HCT116 (cell line): ENCODE measurements at regions not wholly inside any gene's neighbourhood (a gene's known extent, or its start where the extent isn't known, plus 50 kb on each side); places are given as distances from the start of the nearest gene placed in this dataset.

Experiments used
- ATAC-seq: fragments of 200-7000 bp; cut with Tn5 transposase; 2 replicates; pipeline ENCODE4 v1.9.1; 2020; ENCODE audit warnings: mild to moderate bottlenecking, moderate library complexity
- BruUV-seq: library from RNA; stranded (reverse); fragments of 400-500 nt; replicated peaks from 2 replicates; lab custom pipeline; 2021; lab: Mats Ljungman, UMichigan
- CTCF ChIA-PET: fragments of 300-600 bp; sonication (Branson Sonifier 250); formaldehyde crosslinking; loops from one replicate; lab custom pipeline; 2021; ENCODE audit warnings: antibody characterized with exemption; lab: Charles Lee
- POLR2A ChIA-PET: fragments of 300-600, 350-600 bp; sonication (Branson Sonifier 250); formaldehyde crosslinking; loops from one replicate; lab custom pipeline; 2021; ENCODE audit warnings: antibody characterized with exemption; lab: Charles Lee
- RAD21 ChIA-PET, 2 experiments: fragments of 300-600 bp; sonication (Branson Sonifier 250); formaldehyde crosslinking; loops; one replicate each; lab custom pipeline; 2023; ENCODE audit warnings: low total read pairs in 2 of 2; ENCODE audit not compliant: uncharacterized antibody in 2 of 2, unreplicated experiment in 2 of 2, low non-redundant PET in 1 of 2; lab: Charles Lee
- DNase-seq: peaks from one replicate; pipeline ENCODE4 v3.0.0-alpha.2; 2010; ENCODE audit warnings: low read depth, low spot score
- H2AFZ ChIP-seq: fragments of 200-600 bp; shearing (Covaris generic), sonication (generic); 2 replicates; pipeline ENCODE4 v1.6.1; 2017; ENCODE audit warnings: low read depth, mixed run types, mixed read lengths, antibody characterized with exemption, low read length; ENCODE audit not compliant: poor library complexity, severe bottlenecking
- H3K27ac ChIP-seq: 2 replicates; pipeline ENCODE4 v1.5.1; 2012; ENCODE audit warnings: low read depth, low read length
- H3K27me3 ChIP-seq: fragments of 200-600 bp; sonication (generic); 2 replicates; pipeline ENCODE4 v1.6.1; 2016; ENCODE audit warnings: mixed run types, low read length, mixed read lengths; ENCODE audit not compliant: insufficient read depth
- H3K36me3 ChIP-seq, 2 experiments: fragments of 200-500 bp in 1 of 2; fragments of 200-600 bp in 1 of 2; sonication (Bioruptor generic) in 1 of 2; sonication (generic) in 1 of 2; 2 replicates each; pipeline versions ENCODE4 v1.5.1 to v1.6.1; 2014 to 2016; ENCODE audit warnings: low read length in 2 of 2, inconsistent platforms in 1 of 2, mixed read lengths in 1 of 2, mixed run types in 1 of 2; ENCODE audit not compliant: insufficient read depth in 2 of 2, control insufficient read depth in 1 of 2
- H3K4me1 ChIP-seq, 2 experiments: fragments of 200-600 bp in 1 of 2; sonication (generic) in 1 of 2; 2 replicates each; pipeline versions ENCODE4 v1.5.1 to v1.6.1; 2012 to 2017; ENCODE audit warnings: low read length in 2 of 2, inconsistent platforms in 1 of 2, mild to moderate bottlenecking in 1 of 2, mixed read lengths in 1 of 2, mixed run types in 1 of 2, moderate library complexity in 1 of 2; ENCODE audit not compliant: insufficient read depth in 2 of 2, control insufficient read depth in 1 of 2
- H3K4me2 ChIP-seq: fragments of 200-600 bp; sonication (generic); 2 replicates; pipeline ENCODE4 v1.6.1; 2017; ENCODE audit warnings: mixed run types, low read length, mixed read lengths
- H3K4me3 ChIP-seq, 2 experiments: fragments of 200-600 bp in 1 of 2; sonication (generic) in 1 of 2; replicated peaks in 1 of 2; 2 replicates each; pipeline ENCODE4 v1.5.1; 2011 to 2016; ENCODE audit warnings: low read length in 2 of 2, control low read depth in 1 of 2, low read depth in 1 of 2, mild to moderate bottlenecking in 1 of 2, mixed read lengths in 1 of 2, mixed run types in 1 of 2
- H3K79me2 ChIP-seq: fragments of 200-600 bp; sonication (generic); 2 replicates; pipeline ENCODE4 v1.6.1; 2017; ENCODE audit warnings: mild to moderate bottlenecking, mixed run types, low read length, moderate library complexity, mixed read lengths; ENCODE audit not compliant: insufficient read depth
- H3K9ac ChIP-seq: fragments of 200-600 bp; sonication (generic); 2 replicates; pipeline ENCODE4 v1.6.1; 2016; ENCODE audit warnings: low read length, mixed read lengths
- H3K9me2 ChIP-seq: fragments of 200-600 bp; sonication (generic), shearing (Covaris generic); 2 replicates; pipeline ENCODE4 v1.6.1; 2017; ENCODE audit warnings: mixed run types, mild to moderate bottlenecking, moderate library complexity; ENCODE audit not compliant: insufficient read depth
- H3K9me3 ChIP-seq, 2 experiments: fragments of 200-500 bp in 1 of 2; fragments of 200-600 bp in 1 of 2; sonication (Bioruptor generic) in 1 of 2; sonication (generic) in 1 of 2; 2 replicates each; pipeline ENCODE4 v1.6.1; 2014 to 2017; ENCODE audit warnings: low read length in 2 of 2, mixed read lengths in 2 of 2, inconsistent platforms in 1 of 2, low read depth in 1 of 2, mild to moderate bottlenecking in 1 of 2, mixed run types in 1 of 2, moderate library complexity in 1 of 2; ENCODE audit not compliant: control insufficient read depth in 1 of 2, insufficient read depth in 1 of 2
- H4K20me1 ChIP-seq: fragments of 200-600 bp; sonication (generic), shearing (Covaris generic); 2 replicates; pipeline ENCODE4 v1.6.1; 2017; ENCODE audit warnings: mixed run types, mild to moderate bottlenecking, moderate library complexity; ENCODE audit not compliant: insufficient read depth
- CBX3 ChIP-seq: IDR thresholded peaks from 2 replicates; pipeline ENCODE4 v1.6.1; 2012; ENCODE audit warnings: low read depth
- CEBPB ChIP-seq: IDR thresholded peaks from 2 replicates; pipeline ENCODE4 v1.6.1; 2012; ENCODE audit warnings: low read depth
- EGR1 ChIP-seq: IDR thresholded peaks from 2 replicates; pipeline ENCODE4 v1.6.1; 2012; ENCODE audit warnings: low read depth
- ELF1 ChIP-seq: IDR thresholded peaks from 2 replicates; pipeline ENCODE4 v1.6.1; 2012; ENCODE audit warnings: low read depth, borderline replicate concordance
- EZH2 ChIP-seq: fragments of 200-600 bp; sonication (generic); IDR thresholded peaks from 2 replicates; pipeline ENCODE4 v1.6.1; 2017; ENCODE audit warnings: antibody characterized with exemption, mixed run types
- EZH2phosphoT487 ChIP-seq: fragments of 200-600 bp; IDR thresholded peaks from 2 replicates; pipeline ENCODE4 v1.6.1; 2018; ENCODE audit warnings: antibody characterized with exemption, borderline replicate concordance
- FOSL1 ChIP-seq: IDR thresholded peaks from 2 replicates; pipeline ENCODE4 v1.6.1; 2012; ENCODE audit warnings: low read depth
- JUND ChIP-seq: IDR thresholded peaks from 2 replicates; pipeline ENCODE4 v1.6.1; 2012
- POLR2A ChIP-seq: IDR thresholded peaks from 2 replicates; pipeline ENCODE4 v1.7.0; 2011; ENCODE audit warnings: borderline replicate concordance; ENCODE audit not compliant: insufficient read depth, insufficient read length; ENCODE audit errors: extremely low read depth
- SP1 ChIP-seq: IDR thresholded peaks from 2 replicates; pipeline ENCODE4 v1.6.1; 2012; ENCODE audit warnings: low read depth
- TCF7L2 ChIP-seq: IDR thresholded peaks from 2 replicates; pipeline ENCODE4 v1.7.0; 2011; ENCODE audit warnings: borderline replicate concordance, inconsistent platforms; ENCODE audit not compliant: insufficient read depth, insufficient read length; ENCODE audit errors: extremely low read depth
- YY1 ChIP-seq: IDR thresholded peaks from 2 replicates; pipeline ENCODE4 v1.6.1; 2011; ENCODE audit warnings: low read length, low read depth, moderate library complexity, mild to moderate bottlenecking; ENCODE audit not compliant: insufficient replicate concordance; ENCODE audit errors: extremely low read depth
- ZNF274 ChIP-seq: fragments of 200-500 bp; sonication (Bioruptor generic); IDR thresholded peaks from 2 replicates; pipeline ENCODE4 v1.6.1; 2014; ENCODE audit warnings: mild to moderate bottlenecking, low read depth, low read length, inconsistent platforms
- intact Hi-C: fragments of 100-400 bp; cut with micrococcal nuclease; formaldehyde crosslinking; loops from 2 replicates; pipeline ENCODE4 v1.10.0; 2022
- TF ChIP-seq, protein P1 (sequence below), 3 experiments: fragments of 200-600 bp in 1 of 3; sonication (generic) in 1 of 3; IDR thresholded peaks in 2 of 3; conservative IDR thresholded peaks in 1 of 3; 2 replicates each; pipeline ENCODE4 v1.5.1; 2012 to 2017; ENCODE audit warnings: low read depth in 2 of 3, low read length in 2 of 3, antibody characterized with exemption in 1 of 3, borderline replicate concordance in 1 of 3, control low read depth in 1 of 3, mild to moderate bottlenecking in 1 of 3, mixed read lengths in 1 of 3, mixed run types in 1 of 3, moderate library complexity in 1 of 3; ENCODE audit not compliant: insufficient read depth in 1 of 3
- TF ChIP-seq, protein P2 (sequence below): IDR thresholded peaks from 2 replicates; pipeline ENCODE4 v1.6.1; 2012; ENCODE audit warnings: low read depth
- TF ChIP-seq, protein P3 (sequence below): IDR thresholded peaks from 2 replicates; pipeline ENCODE4 v1.6.1; 2012
- TF ChIP-seq, protein P4 (sequence below): IDR thresholded peaks from 2 replicates; pipeline ENCODE4 v1.6.1; 2011; ENCODE audit warnings: mild to moderate bottlenecking, low read length, moderate library complexity; ENCODE audit not compliant: insufficient replicate concordance; ENCODE audit errors: extremely low read depth
- TF ChIP-seq, protein P5 (sequence below): IDR thresholded peaks from 2 replicates; pipeline ENCODE4 v1.6.1; 2012

DNA sequence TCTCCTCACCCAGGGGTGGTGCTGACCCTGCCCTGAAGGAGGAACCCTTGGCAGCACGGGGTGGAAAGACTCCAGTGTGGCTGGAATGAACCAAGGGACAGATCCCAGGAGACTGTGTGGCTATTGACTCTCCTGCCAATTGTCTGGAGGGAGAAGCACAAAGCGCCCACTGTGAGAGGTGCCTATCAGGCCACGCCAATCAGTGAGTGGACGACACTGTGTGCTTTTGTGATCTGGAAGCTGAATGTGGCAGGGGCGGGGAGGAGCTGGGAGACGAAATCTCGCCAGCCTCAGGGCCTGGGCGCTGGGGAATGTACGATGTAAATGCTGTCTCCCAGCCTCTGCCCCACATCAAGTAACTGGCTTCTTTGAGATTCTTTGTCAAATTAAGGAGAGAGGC, 167.1 kb downstream of the ZBTB18 start:
- H3K4me2 ChIP-seq, result no peak overlapping the region
- ChIA-PET RAD21 (no interaction called here), POLR2A (no interaction called here)

More for the DNA sequence above, 167.1 kb downstream of the ZBTB18 start:
- H3K36me3 ChIP-seq, result no peaks in the 10 kb centered on the region
- no TSS peak for BruUV-seq
- H3K9me3 ChIP-seq, result no peaks in the 10 kb centered on the region
- intact Hi-C loops, result no loop called here
- H3K9me2 ChIP-seq, result no peaks in the 10 kb centered on the region
- H3K27ac ChIP-seq, result no peak overlapping the region
- no peak for ATAC-seq
- no peak overlapping the region for H3K9ac ChIP-seq
- CTCF ChIA-PET, result no interaction called here
- no peaks in the 10 kb centered on the region for H4K20me1 ChIP-seq
- no peaks in the 10 kb centered on the region for H3K79me2 ChIP-seq
- no peak overlapping the region for H2AFZ ChIP-seq
- TF ChIP-seq, protein P1, sequence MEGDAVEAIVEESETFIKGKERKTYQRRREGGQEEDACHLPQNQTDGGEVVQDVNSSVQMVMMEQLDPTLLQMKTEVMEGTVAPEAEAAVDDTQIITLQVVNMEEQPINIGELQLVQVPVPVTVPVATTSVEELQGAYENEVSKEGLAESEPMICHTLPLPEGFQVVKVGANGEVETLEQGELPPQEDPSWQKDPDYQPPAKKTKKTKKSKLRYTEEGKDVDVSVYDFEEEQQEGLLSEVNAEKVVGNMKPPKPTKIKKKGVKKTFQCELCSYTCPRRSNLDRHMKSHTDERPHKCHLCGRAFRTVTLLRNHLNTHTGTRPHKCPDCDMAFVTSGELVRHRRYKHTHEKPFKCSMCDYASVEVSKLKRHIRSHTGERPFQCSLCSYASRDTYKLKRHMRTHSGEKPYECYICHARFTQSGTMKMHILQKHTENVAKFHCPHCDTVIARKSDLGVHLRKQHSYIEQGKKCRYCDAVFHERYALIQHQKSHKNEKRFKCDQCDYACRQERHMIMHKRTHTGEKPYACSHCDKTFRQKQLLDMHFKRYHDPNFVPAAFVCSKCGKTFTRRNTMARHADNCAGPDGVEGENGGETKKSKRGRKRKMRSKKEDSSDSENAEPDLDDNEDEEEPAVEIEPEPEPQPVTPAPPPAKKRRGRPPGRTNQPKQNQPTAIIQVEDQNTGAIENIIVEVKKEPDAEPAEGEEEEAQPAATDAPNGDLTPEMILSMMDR (IDR thresholded peaks at IDR 0.05 in 2 of 3, conservative IDR thresholded peaks at IDR 0.05 in 1 of 3; ENCODE audit: borderline replicate concordance in 1 of 3, insufficient read depth in 1 of 3, low read depth in 2 of 3, low read length in 2 of 3), result no peak
- TF ChIP-seq SP1 (no peak), ZNF274 (no peak), CBX3 (no peak), EZH2 (no peak), YY1 (no peak), JUND (no peak), TCF7L2 (no peak), CEBPB (no peak), FOSL1 (no peak), EGR1 (no peak), EZH2phosphoT487 (no peak), POLR2A (no peak), ELF1 (no peak)
- TF ChIP-seq, protein P2, sequence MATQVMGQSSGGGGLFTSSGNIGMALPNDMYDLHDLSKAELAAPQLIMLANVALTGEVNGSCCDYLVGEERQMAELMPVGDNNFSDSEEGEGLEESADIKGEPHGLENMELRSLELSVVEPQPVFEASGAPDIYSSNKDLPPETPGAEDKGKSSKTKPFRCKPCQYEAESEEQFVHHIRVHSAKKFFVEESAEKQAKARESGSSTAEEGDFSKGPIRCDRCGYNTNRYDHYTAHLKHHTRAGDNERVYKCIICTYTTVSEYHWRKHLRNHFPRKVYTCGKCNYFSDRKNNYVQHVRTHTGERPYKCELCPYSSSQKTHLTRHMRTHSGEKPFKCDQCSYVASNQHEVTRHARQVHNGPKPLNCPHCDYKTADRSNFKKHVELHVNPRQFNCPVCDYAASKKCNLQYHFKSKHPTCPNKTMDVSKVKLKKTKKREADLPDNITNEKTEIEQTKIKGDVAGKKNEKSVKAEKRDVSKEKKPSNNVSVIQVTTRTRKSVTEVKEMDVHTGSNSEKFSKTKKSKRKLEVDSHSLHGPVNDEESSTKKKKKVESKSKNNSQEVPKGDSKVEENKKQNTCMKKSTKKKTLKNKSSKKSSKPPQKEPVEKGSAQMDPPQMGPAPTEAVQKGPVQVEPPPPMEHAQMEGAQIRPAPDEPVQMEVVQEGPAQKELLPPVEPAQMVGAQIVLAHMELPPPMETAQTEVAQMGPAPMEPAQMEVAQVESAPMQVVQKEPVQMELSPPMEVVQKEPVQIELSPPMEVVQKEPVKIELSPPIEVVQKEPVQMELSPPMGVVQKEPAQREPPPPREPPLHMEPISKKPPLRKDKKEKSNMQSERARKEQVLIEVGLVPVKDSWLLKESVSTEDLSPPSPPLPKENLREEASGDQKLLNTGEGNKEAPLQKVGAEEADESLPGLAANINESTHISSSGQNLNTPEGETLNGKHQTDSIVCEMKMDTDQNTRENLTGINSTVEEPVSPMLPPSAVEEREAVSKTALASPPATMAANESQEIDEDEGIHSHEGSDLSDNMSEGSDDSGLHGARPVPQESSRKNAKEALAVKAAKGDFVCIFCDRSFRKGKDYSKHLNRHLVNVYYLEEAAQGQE, result no peak
- TF ChIP-seq, protein P3, sequence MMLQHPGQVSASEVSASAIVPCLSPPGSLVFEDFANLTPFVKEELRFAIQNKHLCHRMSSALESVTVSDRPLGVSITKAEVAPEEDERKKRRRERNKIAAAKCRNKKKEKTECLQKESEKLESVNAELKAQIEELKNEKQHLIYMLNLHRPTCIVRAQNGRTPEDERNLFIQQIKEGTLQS, result no peak
- TF ChIP-seq, protein P4, sequence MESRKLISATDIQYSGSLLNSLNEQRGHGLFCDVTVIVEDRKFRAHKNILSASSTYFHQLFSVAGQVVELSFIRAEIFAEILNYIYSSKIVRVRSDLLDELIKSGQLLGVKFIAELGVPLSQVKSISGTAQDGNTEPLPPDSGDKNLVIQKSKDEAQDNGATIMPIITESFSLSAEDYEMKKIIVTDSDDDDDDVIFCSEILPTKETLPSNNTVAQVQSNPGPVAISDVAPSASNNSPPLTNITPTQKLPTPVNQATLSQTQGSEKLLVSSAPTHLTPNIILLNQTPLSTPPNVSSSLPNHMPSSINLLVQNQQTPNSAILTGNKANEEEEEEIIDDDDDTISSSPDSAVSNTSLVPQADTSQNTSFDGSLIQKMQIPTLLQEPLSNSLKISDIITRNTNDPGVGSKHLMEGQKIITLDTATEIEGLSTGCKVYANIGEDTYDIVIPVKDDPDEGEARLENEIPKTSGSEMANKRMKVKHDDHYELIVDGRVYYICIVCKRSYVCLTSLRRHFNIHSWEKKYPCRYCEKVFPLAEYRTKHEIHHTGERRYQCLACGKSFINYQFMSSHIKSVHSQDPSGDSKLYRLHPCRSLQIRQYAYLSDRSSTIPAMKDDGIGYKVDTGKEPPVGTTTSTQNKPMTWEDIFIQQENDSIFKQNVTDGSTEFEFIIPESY, result no peak
- TF ChIP-seq, protein P5, sequence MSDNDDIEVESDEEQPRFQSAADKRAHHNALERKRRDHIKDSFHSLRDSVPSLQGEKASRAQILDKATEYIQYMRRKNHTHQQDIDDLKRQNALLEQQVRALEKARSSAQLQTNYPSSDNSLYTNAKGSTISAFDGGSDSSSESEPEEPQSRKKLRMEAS, result no peak
- TF ChIP-seq, all 23 proteins: peak for 0
- no peaks in the 10 kb centered on the region for H3K27me3 ChIP-seq
- no peak for DNase-seq
- no peak overlapping the region for H3K4me3 ChIP-seq
- peaks cover 11 to 16% of the 10 kb centered on the region in 2 experiments for H3K4me1 ChIP-seq
